Upper lobe of right lung (tissue), 1 donor: ENCODE measurements at regions not wholly inside any gene's neighbourhood (a gene's known extent, or its start where the extent isn't known, plus 50 kb on each side); places are given as distances from the start of the nearest gene placed in this dataset.

Source experiments
- ATAC-seq: fragments of 200-7000 bp; cut with Tn5 transposase; one replicate; pipeline ENCODE4 v1.9.1; 2020; ENCODE audit warnings: mild to moderate bottlenecking, moderate library complexity
- DNase-seq: peaks from one replicate; pipeline ENCODE4 v3.0.0-alpha.2; 2020
- H3K27ac ChIP-seq: fragments of 200-600 bp; one replicate; pipeline ENCODE4 v1.8.0; 2022
- H3K27me3 ChIP-seq: fragments of 200-600 bp; one replicate; pipeline ENCODE4 v1.8.0; 2022; ENCODE audit warnings: mild to moderate bottlenecking
- H3K36me3 ChIP-seq: fragments of 200-600 bp; one replicate; pipeline ENCODE4 v1.8.0; 2022
- H3K4me1 ChIP-seq: fragments of 200-600 bp; one replicate; pipeline ENCODE4 v1.8.0; 2022
- H3K4me3 ChIP-seq: fragments of 200-600 bp; one replicate; pipeline ENCODE4 v1.8.0; 2022; ENCODE audit warnings: mild to moderate bottlenecking
- H3K9me3 ChIP-seq: fragments of 200-600 bp; one replicate; pipeline ENCODE4 v1.8.0; 2022
- intact Hi-C: fragments of 100-400 bp; cut with DNase I; formaldehyde crosslinking; loops from one replicate; pipeline ENCODE4 v1.11.0; 2022
- TF ChIP-seq, protein P1 (sequence below): fragments of 200-600 bp; IDR thresholded peaks from one replicate; pipeline ENCODE4 v1.8.0; 2022; ENCODE audit warnings: antibody characterized with exemption
- donor health status: DM: no; HTN: yes; CAD: no; lungs with severe emphysema.

GRCh38 chr15:48031973-48032372 lies 88.8 kb upstream of the SLC24A5 start:
- Histone ChIP-seq H3K36me3 (no peaks in the 10 kb centered on the region), H3K27me3 (no peaks in the 10 kb centered on the region), H3K4me3 (no peak overlapping the region), H3K4me1 (no peaks in the 10 kb centered on the region), H3K9me3 (no peaks in the 10 kb centered on the region), H3K27ac (no peak overlapping the region)
- no peak for DNase-seq
- TF ChIP-seq, protein P1, sequence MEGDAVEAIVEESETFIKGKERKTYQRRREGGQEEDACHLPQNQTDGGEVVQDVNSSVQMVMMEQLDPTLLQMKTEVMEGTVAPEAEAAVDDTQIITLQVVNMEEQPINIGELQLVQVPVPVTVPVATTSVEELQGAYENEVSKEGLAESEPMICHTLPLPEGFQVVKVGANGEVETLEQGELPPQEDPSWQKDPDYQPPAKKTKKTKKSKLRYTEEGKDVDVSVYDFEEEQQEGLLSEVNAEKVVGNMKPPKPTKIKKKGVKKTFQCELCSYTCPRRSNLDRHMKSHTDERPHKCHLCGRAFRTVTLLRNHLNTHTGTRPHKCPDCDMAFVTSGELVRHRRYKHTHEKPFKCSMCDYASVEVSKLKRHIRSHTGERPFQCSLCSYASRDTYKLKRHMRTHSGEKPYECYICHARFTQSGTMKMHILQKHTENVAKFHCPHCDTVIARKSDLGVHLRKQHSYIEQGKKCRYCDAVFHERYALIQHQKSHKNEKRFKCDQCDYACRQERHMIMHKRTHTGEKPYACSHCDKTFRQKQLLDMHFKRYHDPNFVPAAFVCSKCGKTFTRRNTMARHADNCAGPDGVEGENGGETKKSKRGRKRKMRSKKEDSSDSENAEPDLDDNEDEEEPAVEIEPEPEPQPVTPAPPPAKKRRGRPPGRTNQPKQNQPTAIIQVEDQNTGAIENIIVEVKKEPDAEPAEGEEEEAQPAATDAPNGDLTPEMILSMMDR, result no peak
- no peak for ATAC-seq
- intact Hi-C loops, result no loop called here

GRCh38 chr15:48032911-48033310 lies 87.9 kb upstream of the SLC24A5 start:
- no peak for ATAC-seq
- intact Hi-C loops, result no loop called here

GRCh38 chr15:48038221-48038620 lies 82.6 kb upstream of the SLC24A5 start:
- TF ChIP-seq, protein P1, result no peak
- no peaks in the 10 kb centered on the region for H3K36me3 ChIP-seq
- no peak overlapping the region for H3K27ac ChIP-seq
- no peaks in the 10 kb centered on the region for H3K27me3 ChIP-seq
- DNase-seq (no peak), ATAC-seq (no peak)
- intact Hi-C loops, result no loop called here
- no peak overlapping the region for H3K4me3 ChIP-seq
- no peaks in the 10 kb centered on the region for H3K4me1 ChIP-seq
- no peaks in the 10 kb centered on the region for H3K9me3 ChIP-seq

More at GRCh38 chr15:48032911-48033310, 87.9 kb upstream of the SLC24A5 start:
- Histone ChIP-seq H3K36me3 (no peaks in the 10 kb centered on the region), H3K9me3 (no peaks in the 10 kb centered on the region), H3K27ac (no peak overlapping the region), H3K4me3 (no peak overlapping the region), H3K27me3 (no peaks in the 10 kb centered on the region), H3K4me1 (no peaks in the 10 kb centered on the region)
- no peak for DNase-seq
- TF ChIP-seq, protein P1, result no peak

DNA sequence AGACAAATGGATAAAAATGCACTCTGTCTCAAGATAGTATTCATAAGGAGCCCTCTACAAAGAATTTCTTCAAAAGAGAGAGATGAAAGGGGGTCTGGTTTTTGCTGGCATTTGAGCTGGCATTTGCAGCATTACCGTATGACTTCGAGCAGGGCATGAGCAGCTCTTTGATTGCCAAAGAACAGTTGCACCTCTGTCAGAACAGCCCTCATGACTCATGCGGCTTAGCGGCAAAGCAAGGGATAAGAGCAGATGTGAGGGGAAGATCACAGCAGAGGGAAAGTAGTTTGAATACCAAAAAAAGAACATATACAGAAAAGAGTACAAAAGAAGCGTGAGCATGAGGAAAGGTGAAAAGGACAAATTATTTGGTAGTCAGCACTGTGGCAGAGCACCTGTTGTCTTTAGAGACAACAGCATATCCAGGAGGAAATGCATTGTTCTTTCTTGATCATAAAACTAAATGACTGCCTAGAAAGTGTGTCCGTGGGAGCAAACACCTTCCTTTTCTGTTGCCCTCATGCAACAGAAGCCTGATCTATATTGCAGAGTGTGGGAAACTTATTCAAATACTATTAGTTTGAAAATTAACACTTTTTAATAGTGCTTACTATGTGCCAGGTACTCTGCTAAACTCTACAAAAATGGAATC lies 80.5 kb upstream of the SLC24A5 start:
- H3K4me1 ChIP-seq, result no peaks in the 10 kb centered on the region
- no peaks in the 10 kb centered on the region for H3K9me3 ChIP-seq
- no peak overlapping the region for H3K4me3 ChIP-seq
- no peaks in the 10 kb centered on the region for H3K36me3 ChIP-seq
- no peaks in the 10 kb centered on the region for H3K27me3 ChIP-seq
- no peak for DNase-seq
- intact Hi-C loops, result no loop called here
- TF ChIP-seq, protein P1, result no peak
- H3K27ac ChIP-seq, result no peak overlapping the region
- ATAC-seq, result peak; percentile 55

DNA sequence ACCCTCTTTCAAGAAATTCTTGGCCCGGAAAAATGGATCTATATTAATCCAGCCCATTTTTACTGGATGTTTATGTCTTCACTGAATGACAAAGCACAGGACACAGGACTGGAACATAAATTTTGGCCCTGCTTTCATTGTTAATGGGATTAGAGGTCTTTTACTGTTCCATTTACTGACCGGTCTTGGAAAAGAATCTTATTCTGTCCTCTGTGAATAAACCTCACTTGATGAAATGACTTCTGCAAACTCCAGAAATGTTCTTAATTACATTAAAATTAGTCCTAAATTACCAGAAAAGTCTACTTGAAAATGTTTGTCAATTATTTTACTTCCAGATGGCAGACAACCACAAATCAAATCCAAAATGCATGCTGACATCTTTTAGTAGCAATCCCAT lies 79.3 kb upstream of the SLC24A5 start:
- Histone ChIP-seq H3K27me3 (no peaks in the 10 kb centered on the region), H3K9me3 (no peaks in the 10 kb centered on the region), H3K4me1 (no peaks in the 10 kb centered on the region), H3K4me3 (no peak overlapping the region), H3K27ac (no peak overlapping the region), H3K36me3 (no peaks in the 10 kb centered on the region)
- ATAC-seq (no peak), DNase-seq (no peak)
- TF ChIP-seq, protein P1, result no peak
- intact Hi-C loops, result no loop called here
